Natural killer cell (primary cell): ENCODE measurements at regions not wholly inside any gene's neighbourhood (a gene's known extent, or its start where the extent isn't known, plus 50 kb on each side); places are given as distances from the start of the nearest gene placed in this dataset.

Source experiments
- ATAC-seq, 3 donors: fragments of 150-1000 bp in 2 of 3; fragments of 200-7000 bp in 1 of 3; cut with Tn5 transposase; 1 replicate in 1 of 3; 2 replicates in 2 of 3; pipeline ENCODE4 v1.10.0; 2021; ENCODE audit warnings: mild to moderate bottlenecking in 2 of 3, moderate library complexity in 2 of 3
- DNase-seq, 2 donors: peaks; one replicate each; pipeline versions ENCODE4 v3.0.0 to v3.0.0-alpha.2; 2013 to 2021; ENCODE audit warnings: mixed read lengths in 1 of 2
- H3K27ac ChIP-seq: one replicate; pipeline ENCODE4 v1.5.1; 2013; ENCODE audit warnings: mild to moderate bottlenecking, low read length
- H3K27me3 ChIP-seq: one replicate; pipeline ENCODE4 v1.6.1; 2013; ENCODE audit warnings: low read length; ENCODE audit not compliant: control insufficient read depth, insufficient read depth
- H3K36me3 ChIP-seq: one replicate; pipeline ENCODE4 v1.6.1; 2013; ENCODE audit warnings: low read length; ENCODE audit not compliant: control insufficient read depth, insufficient read depth
- H3K4me1 ChIP-seq: one replicate; pipeline ENCODE4 v1.6.1; 2013; ENCODE audit warnings: low read length; ENCODE audit not compliant: control insufficient read depth, insufficient read depth
- H3K4me3 ChIP-seq: one replicate; pipeline ENCODE4 v1.5.1; 2013; ENCODE audit warnings: low read length
- H3K9me3 ChIP-seq: one replicate; pipeline ENCODE4 v1.6.1; 2013; ENCODE audit warnings: low read length; ENCODE audit not compliant: control insufficient read depth, insufficient read depth
- H3K27ac Mint-ChIP-seq, 2 donors: one replicate each; pipeline ENCODE4 v1.8.0; 2022; ENCODE audit warnings: mild to moderate bottlenecking in 2 of 2, mixed read lengths in 2 of 2, moderate library complexity in 1 of 2
- H3K27me3 Mint-ChIP-seq, 2 donors: one replicate each; pipeline ENCODE4 v1.8.0; 2022; ENCODE audit warnings: low read depth in 2 of 2, mixed read lengths in 2 of 2
- H3K36me3 Mint-ChIP-seq: one replicate; pipeline ENCODE4 v1.8.0; 2022; ENCODE audit warnings: mixed read lengths
- H3K4me1 Mint-ChIP-seq, 2 donors: one replicate each; pipeline ENCODE4 v1.8.0; 2022; ENCODE audit warnings: mixed read lengths in 2 of 2
- H3K4me3 Mint-ChIP-seq: one replicate; pipeline ENCODE4 v1.8.0; 2022; ENCODE audit warnings: mild to moderate bottlenecking, moderate library complexity, mixed read lengths
- H3K9me3 Mint-ChIP-seq, 2 donors: one replicate each; pipeline ENCODE4 v1.8.0; 2022; ENCODE audit warnings: mixed read lengths in 2 of 2
- CTCF ChIP-seq: fragments of 200-600 bp; IDR thresholded peaks from one replicate; pipeline ENCODE4 v1.8.0; 2022; ENCODE audit warnings: antibody characterized with exemption
- WGBS: methylation state at CpG from one replicate; pipeline ENCODE4 v1.1.7; 2013; ENCODE audit warnings: missing lambda C conversion rate; ENCODE audit not compliant: insufficient coverage; 5-methylcytosine and 5-hydroxymethylcytosine counted together
- intact Hi-C: fragments of 100-400 bp; cut with micrococcal nuclease; formaldehyde crosslinking; loops from one replicate; pipeline ENCODE4 v1.14.2; 2022

GRCh38 chr4:29948858-29949257 is 771.3 kb upstream of the PCDH7 start:
- no peaks in the 10 kb centered on the region for H3K9me3 ChIP-seq
- TF ChIP-seq CTCF = no peak
- Mint-ChIP-seq H3K9me3 (peaks cover 7 to 10% of the 10 kb centered on the region in 2 donors), H3K27me3 (no peaks in the 10 kb centered on the region), H3K36me3 (no peaks in the 10 kb centered on the region), H3K4me1 (no peaks in the 10 kb centered on the region), H3K27ac (no peak overlapping the region), H3K4me3 (no peak overlapping the region)
- ATAC-seq (no peak), DNase-seq (no peak)
- no peak overlapping the region for H3K4me3 ChIP-seq
- no peaks in the 10 kb centered on the region for H3K36me3 ChIP-seq
- no peaks in the 10 kb centered on the region for H3K27me3 ChIP-seq
- intact Hi-C loops = no loop called here
- no peak overlapping the region for H3K27ac ChIP-seq
- no peaks in the 10 kb centered on the region for H3K4me1 ChIP-seq

GRCh38 chr4:29966386-29966785 is 753.8 kb upstream of the PCDH7 start:
- H3K9me3 ChIP-seq = no peaks in the 10 kb centered on the region
- H3K36me3 ChIP-seq = no peaks in the 10 kb centered on the region
- DNase-seq (no peak), ATAC-seq (no peak)
- no peak for TF ChIP-seq CTCF
- no peak overlapping the region for H3K4me3 ChIP-seq
- H3K27me3 ChIP-seq = no peaks in the 10 kb centered on the region
- H3K4me1 ChIP-seq = no peaks in the 10 kb centered on the region
- 81% methylated on average over 1 of the region's 2 CpGs for WGBS
- H3K27me3 Mint-ChIP-seq = no peaks in the 10 kb centered on the region
- H3K27ac Mint-ChIP-seq = no peak overlapping the region
- no peak overlapping the region for H3K27ac ChIP-seq
- peaks cover 2 to 15% of the 10 kb centered on the region in 2 donors for H3K9me3 Mint-ChIP-seq
- intact Hi-C loops = no loop called here
- no peak overlapping the region for H3K4me3 Mint-ChIP-seq
- H3K4me1 Mint-ChIP-seq = no peaks in the 10 kb centered on the region
- H3K36me3 Mint-ChIP-seq = no peaks in the 10 kb centered on the region

- Mint-ChIP-seq H3K27me3 (no peaks in the 10 kb centered on the region), H3K4me1 (no peaks in the 10 kb centered on the region), H3K27ac (no peak overlapping the region), H3K36me3 (no peaks in the 10 kb centered on the region), H3K9me3 (peaks cover 4 to 13% of the 10 kb centered on the region in 2 donors), H3K4me3 (no peak overlapping the region)
- 66% methylated on average over 2 of the region's 2 CpGs for WGBS
- no peak for ATAC-seq
- no peak overlapping the region for H3K4me3 ChIP-seq
- no peak for DNase-seq
- H3K4me1 ChIP-seq = no peaks in the 10 kb centered on the region
- no peak for TF ChIP-seq CTCF
- no peaks in the 10 kb centered on the region for H3K36me3 ChIP-seq
- H3K9me3 ChIP-seq = no peaks in the 10 kb centered on the region
- no peaks in the 10 kb centered on the region for H3K27me3 ChIP-seq
- intact Hi-C loops = no loop called here
- no peak overlapping the region for H3K27ac ChIP-seq
Measured at GRCh38 chr4:29970626-29971025, 749.5 kb upstream of the PCDH7 start.

GRCh38 chr4:29972121-29972520 is 748.0 kb upstream of the PCDH7 start:
- Histone ChIP-seq H3K36me3 (no peaks in the 10 kb centered on the region), H3K27ac (no peak overlapping the region), H3K9me3 (no peaks in the 10 kb centered on the region), H3K4me3 (no peak overlapping the region), H3K27me3 (no peaks in the 10 kb centered on the region), H3K4me1 (no peaks in the 10 kb centered on the region)
- no peak for ATAC-seq
- no peak for DNase-seq
- Mint-ChIP-seq H3K9me3 (peaks cover 8 to 16% of the 10 kb centered on the region in 2 donors), H3K4me3 (no peak overlapping the region), H3K27me3 (no peaks in the 10 kb centered on the region), H3K36me3 (peaks cover 8% of the 10 kb centered on the region), H3K27ac (no peak overlapping the region), H3K4me1 (no peaks in the 10 kb centered on the region)
- intact Hi-C loops = no loop called here
- 89% methylated on average over 3 of the region's 3 CpGs for WGBS
- TF ChIP-seq CTCF = no peak
